ENCODE measurements at regions not wholly inside any gene's neighbourhood (a gene's known extent, or its start where the extent isn't known, plus 50 kb on each side); places are given as distances from the start of the nearest gene placed in this dataset.
"Not testable (repeated sequence)": the region's sequence is repeated elsewhere in the genome, so short reads cannot be mapped to it uniquely, and the experiment has no call there.

GRCh38 chr4:81314897-81315470 is 100.0 kb upstream of the PRKG2 start:
- no peak for DNase-seq (ENCODE audit: low read depth)

- DNase-seq (ENCODE audit: low read depth): no peak
These were observed 99.3 kb upstream of the PRKG2 start for GRCh38 chr4:81314196-81314896.

- no peak for DNase-seq (ENCODE audit: low read depth)
These were observed 93.0 kb upstream of the PRKG2 start for GRCh38 chr4:81307991-81308390.

- no peak for DNase-seq (ENCODE audit: low read depth)
These were observed 89.8 kb upstream of the PRKG2 start for GRCh38 chr4:81304871-81305270.

GRCh38 chr4:81300352-81300751 is 85.3 kb upstream of the PRKG2 start:
- not testable (repeated sequence) for DNase-seq (ENCODE audit: low read depth)

GRCh38 chr4:81290813-81291212 is 75.8 kb upstream of the PRKG2 start:
- no peak for DNase-seq (ENCODE audit: low read depth)

- DNase-seq (ENCODE audit: low read depth): no peak
These were observed 72.1 kb upstream of the PRKG2 start for GRCh38 chr4:81287101-81287500.

- no peak for DNase-seq (ENCODE audit: low read depth)
These were observed 67.1 kb upstream of the PRKG2 start for GRCh38 chr4:81282131-81282530.

- no peak for DNase-seq (ENCODE audit: low read depth)
These were observed 59.4 kb upstream of the PRKG2 start for GRCh38 chr4:81274460-81274859.

- no peak for DNase-seq (ENCODE audit: low read depth)
These were observed 57.6 kb upstream of the PRKG2 start for GRCh38 chr4:81272671-81273070.
